Panc1 (cell line): ENCODE measurements at regions not wholly inside any gene's neighbourhood (a gene's known extent, or its start where the extent isn't known, plus 50 kb on each side); places are given as distances from the start of the nearest gene placed in this dataset.
A peak's percentile ranks its signal among the peaks of the same experiment; 100 is the strongest.

Source experiments
- CTCF ChIP-seq: fragments of 450-650 bp; IDR thresholded peaks from 2 replicates; pipeline ENCODE4 v1.5.1; 2017; ENCODE audit warnings: mild to moderate bottlenecking
- POLR2AphosphoS5 ChIP-seq: IDR thresholded peaks from 2 replicates; pipeline ENCODE4 v1.6.1; 2012; ENCODE audit warnings: mild to moderate bottlenecking, low read depth, low read length, moderate library complexity
- REST ChIP-seq, 2 experiments: IDR thresholded peaks; 2 replicates each; pipeline ENCODE4 v1.6.1; 2011 to 2012; ENCODE audit warnings: low read depth in 2 of 2, control low read depth in 1 of 2, low read length in 1 of 2, mild to moderate bottlenecking in 1 of 2, moderate library complexity in 1 of 2; ENCODE audit not compliant: insufficient read depth in 1 of 2
- TCF7L2 ChIP-seq: IDR thresholded peaks from 2 replicates; pipeline ENCODE4 v1.6.1; 2011; ENCODE audit warnings: mild to moderate bottlenecking, low read depth, low read length, inconsistent platforms

GRCh38 chr13:29713839-29714238 lies 118.4 kb upstream of the SLC7A1 start:
- TF ChIP-seq CTCF = peak; percentile 83
- no peak for TF ChIP-seq POLR2AphosphoS5
- TF ChIP-seq TCF7L2 = no peak
- TF ChIP-seq REST (IDR thresholded peaks at IDR 0.05; ENCODE audit: insufficient read depth in 1 of 2, low read depth in 2 of 2, low read length in 1 of 2) = no peak
